ENCODE measurements at regions not wholly inside any gene's neighbourhood (a gene's known extent, or its start where the extent isn't known, plus 50 kb on each side); places are given as distances from the start of the nearest gene placed in this dataset.

GRCh38 chr18:24543086-24543794 lies 82.8 kb downstream of the HRH4 start:
- no peak for TF ChIP-seq CTCF (conservative IDR thresholded peaks at IDR 0.05)
- TF ChIP-seq ZFX (IDR thresholded peaks at IDR 0.05): no peak
